ENCODE measurements at regions not wholly inside any gene's neighbourhood (a gene's known extent, or its start where the extent isn't known, plus 50 kb on each side); places are given as distances from the start of the nearest gene placed in this dataset.
"Not testable (repeated sequence)": the region's sequence is repeated elsewhere in the genome, so short reads cannot be mapped to it uniquely, and the experiment has no call there.

DNA sequence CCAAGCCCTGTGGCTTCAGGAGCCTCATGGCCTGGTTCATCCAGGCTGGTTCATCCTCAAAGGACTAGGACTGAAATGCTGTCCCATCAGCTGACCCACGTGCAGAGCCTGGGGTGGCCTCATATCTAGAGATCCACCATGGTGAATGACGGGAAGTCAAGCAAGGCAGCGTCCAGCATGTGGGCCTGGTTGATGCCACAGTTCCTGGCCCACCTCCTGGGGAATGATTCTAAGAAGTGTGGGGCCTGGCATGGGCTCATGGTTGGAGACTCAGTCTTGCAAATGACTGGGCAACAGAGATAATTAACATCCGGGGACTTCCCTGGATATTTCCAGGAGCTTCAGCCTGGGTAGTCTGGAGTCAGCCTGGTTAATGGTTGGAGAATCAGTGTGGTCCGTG is 302.4 kb upstream of the SFSWAP start:
- no peak overlapping the region for H3K27ac ChIP-seq
- H3K4me2 ChIP-seq (ENCODE audit: low read length) = no peak overlapping the region
- no peaks in the 10 kb centered on the region for H3K36me3 ChIP-seq (ENCODE audit: control insufficient read depth, insufficient read depth, low read length)
- H2AFZ ChIP-seq = no peak overlapping the region
- H3K4me3 ChIP-seq (ENCODE audit: low read depth, low read length) = no peak overlapping the region
- no peaks in the 10 kb centered on the region for H3K4me1 ChIP-seq
- no peak overlapping the region for H3K9ac ChIP-seq
- TF ChIP-seq, protein P1, sequence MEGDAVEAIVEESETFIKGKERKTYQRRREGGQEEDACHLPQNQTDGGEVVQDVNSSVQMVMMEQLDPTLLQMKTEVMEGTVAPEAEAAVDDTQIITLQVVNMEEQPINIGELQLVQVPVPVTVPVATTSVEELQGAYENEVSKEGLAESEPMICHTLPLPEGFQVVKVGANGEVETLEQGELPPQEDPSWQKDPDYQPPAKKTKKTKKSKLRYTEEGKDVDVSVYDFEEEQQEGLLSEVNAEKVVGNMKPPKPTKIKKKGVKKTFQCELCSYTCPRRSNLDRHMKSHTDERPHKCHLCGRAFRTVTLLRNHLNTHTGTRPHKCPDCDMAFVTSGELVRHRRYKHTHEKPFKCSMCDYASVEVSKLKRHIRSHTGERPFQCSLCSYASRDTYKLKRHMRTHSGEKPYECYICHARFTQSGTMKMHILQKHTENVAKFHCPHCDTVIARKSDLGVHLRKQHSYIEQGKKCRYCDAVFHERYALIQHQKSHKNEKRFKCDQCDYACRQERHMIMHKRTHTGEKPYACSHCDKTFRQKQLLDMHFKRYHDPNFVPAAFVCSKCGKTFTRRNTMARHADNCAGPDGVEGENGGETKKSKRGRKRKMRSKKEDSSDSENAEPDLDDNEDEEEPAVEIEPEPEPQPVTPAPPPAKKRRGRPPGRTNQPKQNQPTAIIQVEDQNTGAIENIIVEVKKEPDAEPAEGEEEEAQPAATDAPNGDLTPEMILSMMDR (IDR thresholded peaks at IDR 0.05) = no peak
- H3K9me3 ChIP-seq (ENCODE audit: control insufficient read depth, low read length) = no peaks in the 10 kb centered on the region
- H3K27me3 ChIP-seq (ENCODE audit: control insufficient read depth, insufficient read depth, low read length) = no peaks in the 10 kb centered on the region
- no peaks in the 10 kb centered on the region for H3K79me2 ChIP-seq

DNA sequence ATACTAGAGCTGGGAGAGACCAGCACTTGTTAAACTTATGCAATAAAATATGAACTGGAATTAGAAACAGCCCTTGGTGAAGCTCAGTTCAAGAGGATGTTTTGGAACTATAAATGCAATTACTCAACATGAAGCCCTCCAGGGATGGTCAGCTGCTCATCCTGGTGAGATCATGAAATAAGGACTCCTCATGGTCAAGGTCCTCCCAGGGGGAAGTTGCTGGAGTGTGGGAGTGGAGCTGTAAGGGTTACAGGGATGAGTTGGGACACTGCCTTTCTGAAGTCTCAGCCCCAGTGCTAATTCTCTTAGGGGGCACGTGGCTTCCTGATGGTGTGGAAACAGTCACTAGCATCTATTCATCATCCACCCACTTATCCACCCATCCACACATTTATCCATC is 301.7 kb upstream of the SFSWAP start:
- Histone ChIP-seq H3K9me3 (ENCODE audit: control insufficient read depth, low read length) (no peaks in the 10 kb centered on the region), H3K36me3 (ENCODE audit: control insufficient read depth, insufficient read depth, low read length) (no peaks in the 10 kb centered on the region), H3K4me2 (ENCODE audit: low read length) (no peak overlapping the region), H3K9ac (no peak overlapping the region), H3K27me3 (ENCODE audit: control insufficient read depth, insufficient read depth, low read length) (no peaks in the 10 kb centered on the region), H3K79me2 (no peaks in the 10 kb centered on the region), H2AFZ (no peak overlapping the region), H3K4me3 (ENCODE audit: low read depth, low read length) (no peak overlapping the region), H3K27ac (no peak overlapping the region), H3K4me1 (no peaks in the 10 kb centered on the region)
- TF ChIP-seq, protein P1 (IDR thresholded peaks at IDR 0.05) = no peak

DNA sequence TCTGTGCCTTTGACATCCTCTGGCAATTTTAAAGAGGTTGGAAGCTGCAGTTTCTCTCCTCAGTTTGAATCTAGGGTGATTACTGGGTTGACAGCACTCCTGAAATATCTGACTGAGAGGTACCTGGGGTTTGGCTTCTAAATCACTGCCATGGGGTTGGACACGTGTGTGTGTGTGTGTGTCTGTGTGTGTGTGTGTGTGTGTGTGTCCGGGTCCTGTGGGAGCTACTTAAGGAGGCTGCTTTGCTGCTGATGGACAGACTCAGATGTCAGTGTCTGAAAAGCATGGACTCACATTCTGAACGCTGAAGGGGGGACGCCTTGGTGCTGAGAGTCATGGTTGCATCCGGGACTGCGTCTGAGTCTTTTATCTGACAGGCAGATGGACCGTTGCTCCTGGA is 299.1 kb upstream of the SFSWAP start:
- not testable (repeated sequence) for H3K4me2 ChIP-seq (ENCODE audit: low read length); H3K27ac ChIP-seq; H3K4me1 ChIP-seq; H3K4me3 ChIP-seq (ENCODE audit: low read depth, low read length); H3K9ac ChIP-seq; H3K79me2 ChIP-seq; H2AFZ ChIP-seq; H3K36me3 ChIP-seq (ENCODE audit: control insufficient read depth, insufficient read depth, low read length); H3K27me3 ChIP-seq (ENCODE audit: control insufficient read depth, insufficient read depth, low read length); H3K9me3 ChIP-seq (ENCODE audit: control insufficient read depth, low read length)

DNA sequence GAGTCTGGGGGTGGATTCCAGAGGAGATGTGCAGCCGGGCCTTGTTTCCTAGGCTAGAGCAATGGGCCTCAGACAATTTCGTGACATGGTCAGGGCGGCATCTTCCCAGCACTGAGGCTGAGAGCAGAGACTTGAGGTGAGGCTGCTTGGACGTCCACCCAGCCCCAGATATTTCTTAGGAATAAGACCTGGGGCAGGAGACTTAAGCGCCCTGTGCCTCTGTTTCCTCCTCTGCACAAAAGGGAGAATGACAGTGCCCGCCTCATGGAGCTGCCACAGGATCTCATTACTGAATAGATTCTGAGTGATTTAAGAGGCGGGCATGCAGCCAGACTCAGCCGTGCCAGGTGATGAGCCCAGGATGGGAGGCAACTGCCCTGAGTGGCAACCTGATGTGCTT is 297.9 kb upstream of the SFSWAP start:
- no peaks in the 10 kb centered on the region for H3K9me3 ChIP-seq (ENCODE audit: control insufficient read depth, low read length)
- no peak overlapping the region for H3K9ac ChIP-seq
- H3K4me1 ChIP-seq = no peaks in the 10 kb centered on the region
- no peak overlapping the region for H3K27ac ChIP-seq
- H3K36me3 ChIP-seq (ENCODE audit: control insufficient read depth, insufficient read depth, low read length) = no peaks in the 10 kb centered on the region
- TF ChIP-seq, protein P1 (IDR thresholded peaks at IDR 0.05) = no peak
- no peaks in the 10 kb centered on the region for H3K27me3 ChIP-seq (ENCODE audit: control insufficient read depth, insufficient read depth, low read length)
- no peaks in the 10 kb centered on the region for H3K79me2 ChIP-seq
- no peak overlapping the region for H3K4me3 ChIP-seq (ENCODE audit: low read depth, low read length)
- no peak overlapping the region for H2AFZ ChIP-seq
- no peak overlapping the region for H3K4me2 ChIP-seq (ENCODE audit: low read length)

DNA sequence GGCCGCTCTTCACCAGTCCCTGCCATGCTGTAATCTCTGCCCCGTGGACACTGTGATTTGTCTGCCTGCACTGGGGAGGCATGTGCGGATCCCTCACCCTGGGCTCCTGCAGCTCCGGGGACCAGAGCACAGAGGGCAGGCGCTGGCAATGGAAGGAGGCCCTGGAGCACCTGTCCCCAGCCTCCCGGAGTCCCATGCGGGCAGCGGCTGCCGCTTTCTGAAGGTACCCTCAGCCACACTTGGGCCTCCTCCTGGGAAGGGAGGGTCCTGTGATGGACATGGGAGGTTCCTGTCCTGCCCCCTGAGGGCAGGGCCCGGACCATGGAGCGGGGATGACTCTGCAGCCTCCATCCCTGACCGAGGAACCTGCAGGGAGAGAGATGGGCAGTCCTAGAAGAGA is 297.4 kb upstream of the SFSWAP start:
- Histone ChIP-seq H3K4me2 (ENCODE audit: low read length) (no peak overlapping the region), H3K9ac (no peak overlapping the region), H2AFZ (no peak overlapping the region), H3K79me2 (no peaks in the 10 kb centered on the region), H3K36me3 (ENCODE audit: control insufficient read depth, insufficient read depth, low read length) (no peaks in the 10 kb centered on the region), H3K4me1 (no peaks in the 10 kb centered on the region), H3K27me3 (ENCODE audit: control insufficient read depth, insufficient read depth, low read length) (no peaks in the 10 kb centered on the region), H3K27ac (no peak overlapping the region), H3K9me3 (ENCODE audit: control insufficient read depth, low read length) (no peaks in the 10 kb centered on the region), H3K4me3 (ENCODE audit: low read depth, low read length) (no peak overlapping the region)
- TF ChIP-seq, protein P1 (IDR thresholded peaks at IDR 0.05) = no peak

DNA sequence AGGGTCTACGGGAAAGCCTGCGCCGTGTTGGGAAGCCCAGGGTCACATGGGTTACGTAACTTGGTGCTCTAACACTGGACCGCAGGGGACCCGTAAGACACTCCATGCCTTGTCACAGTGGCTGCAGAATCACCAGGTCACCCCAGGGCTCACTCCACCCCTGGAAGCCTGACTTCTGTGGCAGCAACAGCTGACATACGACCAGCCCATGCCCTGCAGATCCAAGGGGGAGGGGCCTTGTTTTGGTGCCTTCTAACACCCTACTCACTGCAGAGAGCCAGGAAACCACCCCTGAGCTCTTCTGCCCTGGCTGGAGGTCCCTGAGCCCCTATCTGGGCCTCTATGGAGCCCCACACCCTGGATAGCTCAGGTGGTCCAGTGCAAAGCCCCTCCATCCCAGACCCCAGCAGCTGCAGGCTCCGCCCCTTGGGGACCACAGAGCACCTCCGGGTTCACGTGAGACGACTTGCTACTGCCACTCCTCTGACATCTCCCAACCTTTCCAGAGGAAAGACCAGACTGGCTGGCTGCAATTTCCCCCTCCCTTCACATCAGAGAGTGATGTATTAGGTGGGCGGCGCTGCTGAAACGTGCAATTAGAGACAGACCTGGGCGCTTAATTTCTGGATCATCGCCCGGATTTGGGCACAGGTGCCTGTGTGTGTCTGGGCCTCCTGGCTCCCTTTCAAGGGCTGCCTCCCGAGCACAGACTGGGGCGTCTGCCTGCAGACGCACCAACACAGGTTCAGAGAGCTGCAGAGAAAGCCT is 296.6 kb upstream of the SFSWAP start:
- H3K27ac ChIP-seq; H3K27me3 ChIP-seq (ENCODE audit: control insufficient read depth, insufficient read depth, low read length); H3K36me3 ChIP-seq (ENCODE audit: control insufficient read depth, insufficient read depth, low read length); H3K4me2 ChIP-seq (ENCODE audit: low read length); H2AFZ ChIP-seq; H3K9me3 ChIP-seq (ENCODE audit: control insufficient read depth, low read length); H3K4me3 ChIP-seq (ENCODE audit: low read depth, low read length); H3K4me1 ChIP-seq; H3K9ac ChIP-seq; H3K79me2 ChIP-seq: not testable (repeated sequence)

Measured in parathyroid adenoma (tissue), 2 donors.